ENCODE measurements at regions not wholly inside any gene's neighbourhood (a gene's known extent, or its start where the extent isn't known, plus 50 kb on each side); places are given as distances from the start of the nearest gene placed in this dataset.
"Not testable (repeated sequence)": the region's sequence is repeated elsewhere in the genome, so short reads cannot be mapped to it uniquely, and the experiment has no call there.

DNA sequence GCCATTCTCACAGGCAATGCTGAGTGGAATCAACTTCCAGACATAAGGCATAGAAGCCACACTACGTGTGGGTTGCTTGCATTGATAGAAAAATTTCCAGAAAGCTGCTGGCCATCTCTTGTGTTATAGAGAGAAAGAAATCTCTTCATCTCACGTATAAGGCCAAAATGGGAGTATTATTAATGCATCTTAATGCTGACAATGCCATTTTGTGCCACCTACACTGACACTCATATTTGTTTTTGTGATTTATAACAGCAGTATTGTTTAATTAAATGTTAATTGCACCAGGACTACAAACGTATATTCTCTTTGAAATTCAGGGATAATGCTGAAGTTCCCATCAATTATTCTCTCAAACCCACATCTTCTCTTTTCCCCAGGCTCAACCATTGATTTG lies 56.1 kb upstream of the TMEM132D start:
- DNase-seq = no peak

DNA sequence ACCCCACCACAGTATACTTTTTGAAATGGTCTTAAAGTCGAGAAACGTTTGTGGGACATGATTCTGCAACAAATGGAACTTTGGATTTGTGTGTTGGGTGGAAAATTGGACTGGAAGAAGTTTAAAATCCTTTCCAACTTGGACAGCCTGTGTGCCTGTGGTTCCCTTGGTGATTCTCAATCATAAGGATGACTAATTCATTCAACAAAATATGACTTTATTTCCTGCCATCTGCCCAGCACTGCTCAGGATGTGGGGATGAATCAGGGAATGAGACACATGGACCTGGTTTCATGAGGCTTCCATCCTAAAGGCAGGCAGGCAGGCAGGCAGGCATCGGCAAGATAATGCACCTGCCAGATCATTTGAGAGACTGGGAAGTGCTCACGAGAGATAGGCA lies 57.3 kb upstream of the TMEM132D start:
- no peak for DNase-seq

DNA sequence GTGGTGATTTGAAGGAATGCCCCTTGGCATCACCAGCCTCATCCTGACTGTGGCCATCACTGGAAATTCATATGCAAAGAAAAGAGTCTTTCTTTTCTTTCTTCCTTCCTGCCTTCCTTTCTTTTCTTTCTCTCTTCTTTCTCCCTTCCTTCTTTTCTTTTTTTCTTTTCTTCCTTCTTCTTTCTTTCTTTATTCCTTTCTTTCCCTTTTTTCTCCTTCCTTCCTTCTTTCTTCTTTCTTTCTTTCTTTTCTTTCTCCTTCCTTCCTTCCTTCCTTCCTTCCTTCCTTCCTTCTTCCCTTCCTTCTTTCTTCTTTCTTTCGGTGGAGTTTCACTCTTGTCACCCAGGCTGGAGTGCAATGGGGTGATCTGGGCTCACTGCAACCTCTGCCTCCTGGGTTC lies 58.0 kb upstream of the TMEM132D start:
- DNase-seq = no peak

DNA sequence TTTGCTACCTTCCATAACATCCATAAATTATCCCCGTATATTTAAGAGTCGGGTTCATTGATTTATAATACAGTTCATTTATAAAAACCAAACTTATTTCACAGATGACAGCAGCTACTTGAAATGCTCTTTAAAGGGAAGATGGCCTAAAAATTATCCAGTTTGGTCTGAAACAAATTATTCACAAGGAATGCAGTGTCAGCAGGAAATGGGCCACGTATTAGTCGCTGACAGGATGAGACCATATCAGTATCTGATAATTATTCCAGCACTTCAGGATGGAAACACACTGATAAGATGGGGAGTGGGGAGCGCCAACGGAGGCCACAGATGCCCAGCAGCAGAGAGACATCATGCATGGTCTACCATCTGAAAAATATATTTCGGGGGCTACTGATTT lies 60.5 kb upstream of the TMEM132D start:
- no peak for DNase-seq

DNA sequence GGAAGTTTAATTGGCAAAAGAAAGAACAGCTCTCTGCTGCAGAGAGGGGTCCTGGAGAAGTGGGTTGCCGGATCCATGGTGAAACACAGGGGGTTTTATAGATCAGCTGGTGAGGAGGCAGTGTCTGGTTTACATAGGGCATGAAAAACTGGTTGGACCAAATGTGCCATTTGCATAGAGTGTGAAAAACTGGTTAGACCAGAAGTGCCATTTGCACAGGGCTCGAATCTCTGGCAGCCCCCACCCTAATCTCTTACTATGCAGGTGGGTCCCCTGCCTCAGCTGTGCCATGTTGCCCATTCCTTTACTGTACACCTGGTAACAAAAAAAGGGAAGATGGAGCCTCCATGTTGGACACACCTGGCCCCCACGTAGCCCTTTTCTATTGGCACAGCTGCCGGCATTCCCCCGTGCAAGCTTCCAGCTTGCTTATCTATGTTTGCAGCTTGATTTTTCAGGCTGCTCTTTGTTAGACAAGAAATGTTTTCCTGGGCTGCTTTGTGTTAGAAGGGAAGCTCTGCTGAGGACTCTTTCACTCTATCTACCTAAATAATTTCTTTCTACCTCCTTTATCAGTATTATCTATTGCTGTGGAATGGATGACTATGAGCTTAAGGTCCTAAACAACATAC lies 61.1 kb upstream of the TMEM132D start:
- DNase-seq = no peak

DNA sequence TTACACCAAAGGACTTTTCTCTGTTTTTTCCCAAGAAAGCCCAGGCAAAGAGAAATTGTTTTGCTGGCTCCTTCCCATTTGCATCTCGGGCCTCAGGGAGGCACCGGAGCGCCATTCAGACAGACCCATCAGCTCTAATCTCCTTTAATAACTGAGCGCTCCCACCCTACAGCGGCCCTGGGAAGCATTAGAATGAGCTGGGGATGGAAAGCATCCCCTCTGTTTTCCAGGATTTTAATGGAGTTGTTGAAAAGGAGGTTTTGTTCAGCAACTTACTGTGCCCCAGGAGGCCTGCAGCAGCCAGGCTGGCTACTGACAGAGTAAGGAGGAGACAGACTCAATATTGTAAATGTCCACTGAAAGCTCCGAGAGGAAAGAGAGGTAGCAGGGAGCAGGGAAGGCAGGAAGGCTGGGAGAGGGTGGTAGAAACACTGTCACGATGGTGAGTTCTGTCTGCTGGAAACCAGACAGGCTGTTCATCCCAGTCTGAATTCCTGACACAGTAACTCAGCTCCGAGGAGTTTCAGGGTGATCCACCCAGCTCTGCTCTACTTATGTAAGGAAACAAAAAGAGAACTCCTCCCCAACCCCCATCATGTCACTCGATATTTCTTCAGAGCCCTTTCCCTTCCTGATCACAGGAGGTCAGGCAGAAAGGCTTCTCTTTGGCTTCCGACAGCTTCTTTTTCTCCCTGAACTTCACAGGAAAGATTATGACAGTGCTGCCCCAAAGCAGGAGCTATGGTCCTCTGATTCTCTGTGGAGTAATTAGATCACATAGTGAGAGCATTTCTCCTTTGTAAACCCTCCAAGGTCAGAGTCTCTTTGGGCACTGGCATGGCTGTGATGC lies 62.5 kb upstream of the TMEM132D start:
- DNase-seq = no peak

DNA sequence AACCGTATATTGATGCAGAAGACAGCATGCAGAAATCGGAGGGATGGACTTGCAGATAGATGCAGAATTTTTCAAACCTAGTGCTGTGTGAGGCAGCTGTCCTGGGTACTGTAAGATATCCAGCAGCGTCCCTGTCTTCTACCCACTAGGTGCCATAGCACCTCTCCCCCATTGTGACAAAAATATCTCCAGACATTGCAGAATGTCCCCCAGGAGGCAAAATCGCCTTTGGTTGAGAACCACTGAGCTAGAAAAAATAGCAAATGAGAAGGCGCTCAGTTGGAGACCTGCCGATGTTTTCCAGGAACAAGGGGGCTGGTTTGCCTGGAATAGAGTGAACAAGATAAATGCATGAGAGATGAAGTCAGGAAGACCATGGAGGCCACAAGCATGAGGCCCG lies 67.9 kb upstream of the TMEM132D start:
- DNase-seq = no peak

DNA sequence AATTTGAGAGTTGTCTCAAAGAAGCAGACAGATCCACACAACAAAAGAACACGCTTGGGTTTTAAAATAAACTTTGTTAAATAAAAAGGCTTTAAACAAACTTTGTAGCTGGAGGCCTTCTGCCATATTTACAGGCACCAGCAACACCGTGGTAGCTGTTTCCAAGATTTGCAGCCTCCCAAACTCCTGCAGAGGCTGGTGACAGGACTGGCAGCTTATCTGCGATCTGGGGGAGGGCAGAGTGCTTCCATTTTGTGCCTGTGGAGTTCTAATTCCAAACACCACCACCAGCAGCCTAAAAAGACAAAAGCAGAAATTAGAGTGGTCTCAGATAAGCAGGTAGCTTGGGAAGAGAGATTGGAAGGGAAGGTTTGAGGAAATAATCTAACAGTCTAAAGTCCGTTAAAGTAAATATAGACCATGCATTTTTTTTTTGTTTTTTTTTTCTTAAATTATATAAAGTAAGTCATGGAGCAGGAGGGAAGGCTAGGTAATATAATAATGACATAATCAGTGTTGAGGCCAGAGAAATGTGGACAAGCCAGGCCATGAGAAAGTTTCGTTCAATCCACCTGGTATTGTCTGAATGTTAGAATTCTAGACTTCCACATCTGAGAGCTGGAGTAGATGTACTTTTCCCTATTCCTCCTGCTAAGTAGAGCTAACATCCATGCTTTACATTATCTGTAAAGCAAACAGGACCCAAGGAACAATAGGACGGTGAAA lies 69.6 kb upstream of the TMEM132D start:
- DNase-seq = no peak

DNA sequence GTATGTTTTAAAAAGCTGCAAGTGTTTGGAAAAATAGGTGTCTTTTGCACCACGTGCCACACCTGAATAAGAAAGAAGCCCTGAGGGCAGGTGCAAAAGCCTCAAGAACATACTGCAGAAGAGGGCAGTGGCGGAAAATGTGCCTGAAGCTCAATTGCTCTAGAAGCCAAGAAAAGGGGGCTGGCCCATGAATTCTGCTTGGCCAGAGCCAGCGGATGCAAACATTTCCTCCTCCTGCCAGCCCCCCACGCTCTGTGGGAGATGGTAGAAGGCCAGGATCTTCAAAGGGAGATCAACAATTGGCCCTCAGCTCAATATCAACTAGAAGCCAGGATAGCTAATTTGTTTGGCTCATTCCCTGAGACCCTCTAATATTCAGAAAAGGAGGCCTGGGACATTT lies 80.3 kb upstream of the TMEM132D start:
- no peak for DNase-seq

DNA sequence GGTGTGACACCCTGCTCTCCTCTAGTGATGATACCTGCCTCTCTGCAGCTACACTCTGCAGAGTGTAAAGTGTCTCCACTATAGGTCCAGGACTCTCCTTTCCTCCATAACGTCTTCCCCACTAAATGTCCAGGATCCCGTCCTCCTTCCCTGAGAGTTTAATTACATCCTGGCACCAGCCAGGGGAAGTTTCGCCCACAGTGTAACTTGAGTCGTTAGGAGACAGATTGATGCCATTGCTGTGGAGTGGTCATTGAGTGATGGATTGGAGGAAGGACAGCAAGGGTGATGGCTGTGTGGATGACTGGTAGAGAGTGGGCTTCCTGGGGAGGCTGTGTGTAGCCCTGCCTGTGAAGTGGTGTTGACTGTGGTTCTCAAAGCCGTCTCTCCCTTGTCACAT lies 84.0 kb upstream of the TMEM132D start:
- DNase-seq = no peak

DNA sequence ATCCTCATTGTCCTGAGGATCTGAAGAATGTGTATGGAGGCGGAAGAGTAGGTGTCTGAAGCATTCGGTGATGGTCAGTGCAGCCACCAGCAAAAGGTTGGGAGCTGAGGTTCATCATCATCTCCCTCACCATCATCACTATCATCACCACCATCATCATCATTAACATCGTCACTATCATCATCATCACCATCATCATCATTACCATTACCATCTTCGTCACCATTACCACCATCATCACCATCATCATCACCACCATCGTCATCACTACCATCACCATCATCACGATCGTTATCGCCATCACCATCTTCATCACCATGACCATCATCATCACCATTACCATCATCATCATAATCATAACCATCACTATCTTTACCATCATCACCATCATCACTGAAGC lies 90.8 kb upstream of the TMEM132D start:
- DNase-seq = no peak

DNA sequence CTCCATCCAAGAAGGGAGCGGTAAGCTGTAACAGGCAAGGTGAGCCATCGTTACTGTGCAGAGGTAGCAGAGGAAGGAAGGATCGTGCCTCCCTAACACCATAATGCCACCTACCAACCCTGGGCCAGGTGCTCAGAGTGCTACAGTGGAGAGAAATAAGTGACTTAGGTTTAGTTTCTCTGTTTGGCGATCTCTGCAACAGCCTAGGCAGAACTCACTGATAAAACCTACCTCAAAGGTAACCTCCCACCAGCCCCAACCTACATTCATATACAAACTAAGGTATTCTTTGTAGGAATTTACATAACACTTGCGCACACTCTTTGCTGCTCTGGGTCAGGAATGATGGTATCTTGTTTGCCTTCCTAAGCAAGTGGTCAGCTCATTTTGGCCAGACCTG lies 93.4 kb upstream of the TMEM132D start:
- no peak for DNase-seq

DNA sequence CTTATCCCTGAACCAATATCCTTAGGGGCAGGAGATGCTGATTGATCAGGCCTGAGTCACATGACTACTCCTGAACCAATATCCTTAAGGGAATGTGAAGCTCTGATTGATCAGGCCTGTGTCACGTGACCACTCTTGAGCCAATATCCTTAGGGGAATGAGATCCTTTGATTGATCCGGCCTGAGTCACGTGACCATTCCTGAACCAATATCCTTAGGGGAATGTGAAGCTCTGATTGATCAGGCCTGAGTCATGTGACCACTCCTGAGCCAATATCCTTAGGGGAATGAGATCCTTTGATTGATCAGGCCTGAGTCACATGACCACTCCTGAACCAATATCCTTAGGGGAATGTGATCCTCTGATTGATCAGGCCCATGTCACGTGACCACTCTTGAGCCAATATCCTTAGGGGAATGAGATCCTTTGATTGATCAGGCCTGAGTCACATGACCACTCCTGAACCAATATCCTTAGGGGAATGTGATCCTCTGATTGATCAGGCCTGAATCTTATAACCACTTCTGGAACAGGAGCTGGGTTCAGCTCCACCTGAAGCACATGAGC lies 100.6 kb upstream of the TMEM132D start:
- not testable (repeated sequence) for DNase-seq

DNA sequence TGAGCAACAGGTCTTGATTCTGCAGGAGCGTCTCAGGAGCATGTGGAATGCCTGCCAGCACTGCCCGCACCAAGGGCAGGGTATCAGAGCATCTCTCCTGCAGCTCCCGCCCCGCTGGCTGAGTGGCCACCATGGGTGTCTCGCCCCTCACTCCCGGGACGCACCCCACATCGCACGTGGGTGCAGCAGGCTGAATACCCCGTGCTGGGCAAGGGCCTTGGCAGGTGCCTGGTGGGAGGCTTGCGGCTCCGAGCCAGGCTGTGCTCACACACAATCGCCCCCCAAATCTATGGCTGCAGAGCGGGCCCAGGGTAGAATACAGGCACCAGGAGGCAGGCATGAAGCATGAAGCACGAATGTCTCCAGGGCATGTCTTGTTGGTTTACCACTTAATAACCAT lies 103.9 kb upstream of the TMEM132D start:
- DNase-seq = no peak

DNA sequence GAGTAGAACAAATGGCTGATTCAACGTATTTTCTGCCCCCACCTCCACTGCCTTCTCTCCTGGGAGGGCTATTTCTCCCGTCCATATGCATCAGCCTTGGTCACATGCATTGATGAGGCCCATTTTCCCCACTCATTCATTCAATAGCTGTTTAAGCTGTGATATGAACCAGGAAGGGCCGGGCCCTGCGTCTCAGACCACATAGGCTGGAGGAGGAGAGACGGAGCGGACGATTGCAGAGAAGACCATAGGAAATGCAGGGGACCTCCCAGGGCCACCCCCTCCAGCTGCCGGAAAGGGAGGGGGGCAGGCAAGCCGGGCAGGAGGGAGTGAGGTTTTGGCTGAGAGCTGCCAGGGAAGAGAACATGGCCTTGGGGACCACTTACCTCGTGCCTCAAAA lies 104.4 kb upstream of the TMEM132D start:
- no peak for DNase-seq

DNA sequence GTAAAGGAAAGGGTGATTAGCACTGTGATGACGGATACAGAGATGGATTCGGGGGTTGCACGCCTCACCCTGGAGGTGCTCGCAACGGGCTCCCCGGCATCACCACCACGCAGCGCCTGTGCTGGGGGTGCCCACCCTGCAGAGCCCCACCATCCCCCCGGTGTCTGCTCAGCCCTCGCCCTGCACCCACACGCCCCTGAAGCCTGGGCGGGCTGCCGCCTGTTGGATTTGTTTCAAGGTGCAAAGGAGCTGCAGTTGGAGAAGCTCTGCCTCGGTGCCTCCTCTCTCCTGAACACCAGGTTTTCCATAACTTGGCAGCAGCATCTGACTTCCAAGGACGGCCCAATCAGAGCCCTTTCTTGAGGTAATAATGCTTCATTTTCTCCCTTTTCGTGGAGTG lies 106.1 kb upstream of the TMEM132D start:
- no peak for DNase-seq

DNA sequence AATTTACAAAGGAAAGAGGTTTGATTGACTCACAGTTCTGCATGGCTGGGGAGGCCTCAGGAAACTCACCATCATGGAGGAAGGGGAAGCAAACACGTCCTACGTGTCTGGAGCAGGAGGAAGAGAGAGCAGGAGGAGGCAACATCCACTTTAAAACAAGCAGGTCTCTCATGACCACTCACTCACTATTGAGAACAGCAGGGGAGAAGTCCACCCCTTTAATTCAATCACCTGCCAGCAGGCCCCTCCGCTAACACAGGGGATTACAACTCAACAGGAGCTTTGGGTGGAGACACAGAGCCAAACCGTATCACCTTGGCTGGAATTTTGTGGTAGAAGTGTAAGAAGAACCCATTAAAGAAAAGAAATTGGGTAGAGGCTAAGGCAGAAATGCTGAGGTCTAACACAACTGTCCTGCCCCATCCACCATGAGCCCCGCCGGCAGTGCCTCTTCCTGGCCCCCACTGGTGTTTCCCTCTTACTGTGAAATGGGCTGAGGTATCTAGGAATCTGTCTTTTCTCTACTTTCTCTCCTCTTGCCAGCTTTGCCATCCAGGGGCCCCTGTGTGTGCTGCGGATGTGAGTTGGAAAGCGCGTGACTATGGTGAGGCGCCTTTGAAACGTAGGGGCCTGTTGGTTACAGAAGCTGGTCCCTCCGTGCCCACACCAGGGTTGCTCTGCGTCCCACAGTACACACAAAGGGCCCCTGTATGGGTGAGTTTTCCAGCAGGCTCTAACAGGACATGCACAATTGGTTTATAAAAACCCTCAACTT lies 108.0 kb upstream of the TMEM132D start:
- no peak for DNase-seq

DNA sequence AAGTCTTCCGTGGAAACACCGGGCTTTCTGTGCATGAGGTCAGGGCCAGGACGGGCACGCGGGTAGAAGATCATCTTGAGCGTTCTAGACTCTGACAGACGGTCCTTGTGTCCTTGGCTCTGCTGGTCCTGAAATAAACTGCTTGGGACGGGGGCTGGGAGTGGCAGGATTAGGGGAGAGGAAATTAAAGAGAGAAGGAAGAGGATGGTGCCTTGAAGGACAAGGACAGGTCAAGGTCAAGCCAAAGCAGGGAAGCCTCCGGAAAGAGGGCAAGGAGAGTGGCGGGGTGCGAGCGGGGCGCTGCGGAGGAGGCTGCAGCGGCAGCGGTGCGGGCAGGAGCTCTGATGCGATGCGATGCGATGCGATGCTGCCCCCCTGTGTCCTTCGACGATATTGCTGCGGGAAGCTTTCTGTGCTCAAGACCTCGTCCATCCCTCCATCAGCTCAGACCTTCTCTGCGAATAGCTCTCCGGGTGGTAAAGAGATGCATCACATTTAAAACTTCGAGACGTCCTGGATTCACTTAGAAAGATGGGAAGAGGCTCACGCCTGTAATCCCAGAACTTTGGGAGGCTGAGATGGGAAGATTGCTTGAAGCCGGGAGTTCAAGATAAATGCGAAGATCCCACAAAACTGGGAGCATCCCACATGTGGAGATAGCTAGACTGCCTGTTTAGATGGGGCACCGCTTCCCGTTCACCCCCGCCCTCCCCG lies 110.1 kb upstream of the TMEM132D start:
- DNase-seq = peak; percentile 22 to 43

DNA sequence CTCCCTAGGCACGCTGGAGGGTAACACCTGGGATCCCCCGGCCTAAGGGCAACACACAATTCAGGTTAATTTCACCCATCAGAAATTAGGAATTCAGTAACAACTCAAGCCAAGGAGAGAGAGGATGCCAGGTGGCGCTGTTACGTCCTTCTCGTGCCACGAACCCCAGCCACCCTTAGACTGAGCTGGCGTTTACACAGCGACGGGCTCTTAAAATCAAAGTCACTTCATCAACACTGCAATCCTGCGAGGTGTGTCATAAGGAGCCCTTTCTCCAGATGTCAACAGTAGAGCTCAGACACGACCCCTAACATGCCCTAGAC lies 110.6 kb upstream of the TMEM132D start:
- DNase-seq = no peak

DNA sequence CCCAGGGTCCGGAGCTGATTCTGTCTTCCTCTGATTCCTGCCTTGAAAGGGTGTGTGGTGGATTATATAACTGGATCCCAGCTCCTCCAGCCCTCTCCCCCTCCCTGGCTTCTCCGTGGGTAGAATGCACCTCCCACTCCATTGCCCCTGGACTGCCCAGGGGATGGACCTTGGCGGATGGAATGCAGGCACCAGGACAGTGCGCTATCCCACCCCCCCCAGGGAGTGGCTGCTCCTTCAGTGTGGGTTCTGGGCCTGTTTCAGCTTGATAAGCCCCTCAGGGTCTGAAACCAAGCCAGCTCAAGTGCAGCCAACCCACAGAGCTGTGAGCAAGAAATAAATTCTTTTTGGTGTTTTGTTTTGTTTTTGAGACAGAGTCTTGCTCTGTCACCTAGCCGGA lies 112.4 kb upstream of the TMEM132D start:
- no peak for DNase-seq

DNA sequence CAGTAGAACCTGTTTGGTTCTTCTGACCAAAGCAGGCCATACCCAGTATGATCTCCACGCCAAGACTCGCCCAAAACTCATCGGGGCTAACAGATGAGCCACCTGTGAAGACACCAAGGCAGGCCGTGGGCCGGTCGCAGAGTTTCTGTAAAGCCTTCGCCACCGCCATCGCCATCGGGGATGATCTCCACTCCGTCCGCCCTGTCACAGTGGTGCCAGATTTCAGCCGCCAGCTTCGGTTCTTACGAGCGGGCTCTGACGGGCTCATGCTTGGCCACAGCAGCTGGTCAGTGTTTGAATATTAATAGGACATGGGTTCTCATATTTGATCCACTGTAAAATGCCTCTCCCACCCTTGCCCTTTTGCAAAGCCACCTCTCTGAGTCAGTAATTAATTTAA lies 113.2 kb upstream of the TMEM132D start:
- no peak for DNase-seq

Measured in Kasumi-1 (cell line).